Esophagus (tissue), 2 donors: ENCODE measurements at regions not wholly inside any gene's neighbourhood (a gene's known extent, or its start where the extent isn't known, plus 50 kb on each side); places are given as distances from the start of the nearest gene placed in this dataset.

Experiments used
- H3K27ac ChIP-seq, 2 donors: one replicate each; pipeline ENCODE4 v1.5.1; 2013; ENCODE audit warnings: low read depth in 2 of 2, mild to moderate bottlenecking in 2 of 2, inconsistent platforms in 1 of 2, low read length in 1 of 2, moderate library complexity in 1 of 2
- H3K27me3 ChIP-seq, 2 donors: one replicate each; pipeline ENCODE4 v1.6.1; 2013; ENCODE audit warnings: low read length in 2 of 2, control low read depth in 1 of 2, mild to moderate bottlenecking in 1 of 2; ENCODE audit not compliant: insufficient read depth in 2 of 2, control insufficient read depth in 1 of 2
- H3K36me3 ChIP-seq, 2 donors: one replicate each; pipeline ENCODE4 v1.6.1; 2013; ENCODE audit warnings: low read length in 1 of 2; ENCODE audit not compliant: control insufficient read depth in 2 of 2, insufficient read depth in 2 of 2
- H3K4me1 ChIP-seq, 2 donors: one replicate each; pipeline ENCODE4 v1.6.1; 2013; ENCODE audit warnings: low read length in 1 of 2; ENCODE audit not compliant: control insufficient read depth in 2 of 2, insufficient read depth in 2 of 2
- H3K4me3 ChIP-seq, 2 donors: one replicate each; pipeline ENCODE4 v1.5.1; 2013; ENCODE audit warnings: low read length in 2 of 2, mild to moderate bottlenecking in 2 of 2, low read depth in 1 of 2, moderate library complexity in 1 of 2
- H3K9me3 ChIP-seq, 2 donors: one replicate each; pipeline ENCODE4 v1.6.1; 2013; ENCODE audit warnings: mild to moderate bottlenecking in 2 of 2, low read depth in 1 of 2, low read length in 1 of 2, moderate library complexity in 1 of 2; ENCODE audit not compliant: control insufficient read depth in 2 of 2, insufficient read depth in 1 of 2
- WGBS, 2 donors: extraction: QIAGEN DNeasy Blood & Tissue Kit; methylation state at CpG; one replicate each; pipeline ENCODE4 v1.1.7; 2013; 5-methylcytosine and 5-hydroxymethylcytosine counted together
- donor health status: healthy with polysubstance abuse.
- donor health status: Bipolar disorder and iron deficiency.

GRCh38 chr21:28636752-28637691 lies 355.7 kb downstream of the LTN1 start:
- Histone ChIP-seq H3K4me1 (peaks cover 0 to 4% of the 10 kb centered on the region in 2 donors), H3K9me3 (no peaks in the 10 kb centered on the region), H3K27ac (peak overlapping the region in 1 of 2 donors; percentile 33), H3K36me3 (no peaks in the 10 kb centered on the region), H3K27me3 (no peaks in the 10 kb centered on the region), H3K4me3 (no peak overlapping the region)
- WGBS, 2 donors = 51 to 61% methylated on average over 9 of the region's 9 CpGs

GRCh38 chr21:28635541-28635940 lies 357.1 kb downstream of the LTN1 start:
- Histone ChIP-seq H3K9me3 (no peaks in the 10 kb centered on the region), H3K4me1 (peaks cover 0 to 4% of the 10 kb centered on the region in 2 donors), H3K36me3 (no peaks in the 10 kb centered on the region), H3K27ac (peak overlapping the region in 1 of 2 donors; percentile 31), H3K4me3 (no peak overlapping the region), H3K27me3 (no peaks in the 10 kb centered on the region)
- WGBS, 2 donors = 75 to 80% methylated on average over 1 of the region's 1 CpG

GRCh38 chr21:28633839-28634555 lies 358.7 kb downstream of the LTN1 start:
- Histone ChIP-seq H3K4me3 (no peak overlapping the region), H3K27ac (peak overlapping the region; percentile 90 to 91), H3K27me3 (no peaks in the 10 kb centered on the region), H3K36me3 (no peaks in the 10 kb centered on the region), H3K9me3 (no peaks in the 10 kb centered on the region), H3K4me1 (peaks cover 0 to 4% of the 10 kb centered on the region in 2 donors)
- WGBS, 2 donors = 37 to 63% methylated on average over 12 of the region's 12 CpGs

GRCh38 chr21:28632755-28633408 lies 359.8 kb downstream of the LTN1 start:
- Histone ChIP-seq H3K4me3 (no peak overlapping the region), H3K36me3 (no peaks in the 10 kb centered on the region), H3K27me3 (no peaks in the 10 kb centered on the region), H3K9me3 (no peaks in the 10 kb centered on the region), H3K27ac (peak overlapping the region; percentile 76 to 90), H3K4me1 (peaks cover 0 to 4% of the 10 kb centered on the region in 2 donors)
- WGBS, 2 donors = 22 to 37% methylated on average over 3 of the region's 3 CpGs

GRCh38 chr21:28627691-28628090 lies 365.0 kb downstream of the LTN1 start:
- Histone ChIP-seq H3K4me1 (no peaks in the 10 kb centered on the region), H3K27ac (no peak overlapping the region), H3K36me3 (no peaks in the 10 kb centered on the region), H3K9me3 (no peaks in the 10 kb centered on the region), H3K4me3 (no peak overlapping the region), H3K27me3 (no peaks in the 10 kb centered on the region)

- Histone ChIP-seq H3K9me3 (no peaks in the 10 kb centered on the region), H3K27me3 (no peaks in the 10 kb centered on the region), H3K27ac (no peak overlapping the region), H3K36me3 (no peaks in the 10 kb centered on the region), H3K4me1 (no peaks in the 10 kb centered on the region), H3K4me3 (no peak overlapping the region)
- 65 to 67% methylated on average over 3 of the region's 3 CpGs for WGBS, 2 donors
Measured at GRCh38 chr21:28627261-28627660, 365.4 kb downstream of the LTN1 start.

GRCh38 chr21:28624626-28625025 lies 368.1 kb downstream of the LTN1 start:
- H3K9me3 ChIP-seq = no peaks in the 10 kb centered on the region
- H3K4me3 ChIP-seq = no peak overlapping the region
- no peaks in the 10 kb centered on the region for H3K4me1 ChIP-seq
- 67 to 75% methylated on average over 1 of the region's 1 CpG for WGBS, 2 donors
- no peaks in the 10 kb centered on the region for H3K36me3 ChIP-seq
- H3K27me3 ChIP-seq = no peaks in the 10 kb centered on the region
- no peak overlapping the region for H3K27ac ChIP-seq

- Histone ChIP-seq H3K4me1 (no peaks in the 10 kb centered on the region), H3K27me3 (no peaks in the 10 kb centered on the region), H3K9me3 (no peaks in the 10 kb centered on the region), H3K4me3 (no peak overlapping the region), H3K36me3 (no peaks in the 10 kb centered on the region), H3K27ac (no peak overlapping the region)
- 97% methylated on average over 1 of the region's 1 CpG for WGBS, 2 donors
Measured at GRCh38 chr21:28617300-28617699, 375.4 kb downstream of the LTN1 start.

- WGBS, 2 donors = 78 to 87% methylated on average over 3 of the region's 3 CpGs
- no peak overlapping the region for H3K27ac ChIP-seq
- H3K9me3 ChIP-seq = no peaks in the 10 kb centered on the region
- no peaks in the 10 kb centered on the region for H3K4me1 ChIP-seq
- no peaks in the 10 kb centered on the region for H3K27me3 ChIP-seq
- no peaks in the 10 kb centered on the region for H3K36me3 ChIP-seq
- H3K4me3 ChIP-seq = no peak overlapping the region
Measured at GRCh38 chr21:28615276-28615675, 377.4 kb downstream of the LTN1 start.
